ENCODE measurements at regions not wholly inside any gene's neighbourhood (a gene's known extent, or its start where the extent isn't known, plus 50 kb on each side); places are given as distances from the start of the nearest gene placed in this dataset.

DNA sequence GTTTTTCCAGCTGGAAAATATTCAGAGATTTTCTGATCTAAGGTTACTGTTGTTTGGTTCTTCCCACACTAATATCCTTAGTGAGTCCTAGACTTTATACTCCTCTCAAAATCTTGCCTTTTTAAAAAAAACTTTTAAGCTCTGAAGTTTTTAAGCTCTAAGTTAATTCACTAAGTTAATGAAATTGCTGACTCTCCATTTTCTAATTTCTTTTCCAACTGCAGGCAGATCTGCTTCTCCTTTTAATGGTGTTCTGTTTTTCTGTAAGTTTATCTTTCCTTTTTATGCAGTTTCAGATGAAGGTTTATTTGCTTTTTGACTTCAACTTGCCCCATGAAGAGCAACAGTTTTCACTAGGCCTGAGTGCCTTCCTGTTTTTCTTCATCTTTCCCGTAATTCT, 125.8 kb upstream of the ARHGAP42 start:
- TF ChIP-seq, protein P1, sequence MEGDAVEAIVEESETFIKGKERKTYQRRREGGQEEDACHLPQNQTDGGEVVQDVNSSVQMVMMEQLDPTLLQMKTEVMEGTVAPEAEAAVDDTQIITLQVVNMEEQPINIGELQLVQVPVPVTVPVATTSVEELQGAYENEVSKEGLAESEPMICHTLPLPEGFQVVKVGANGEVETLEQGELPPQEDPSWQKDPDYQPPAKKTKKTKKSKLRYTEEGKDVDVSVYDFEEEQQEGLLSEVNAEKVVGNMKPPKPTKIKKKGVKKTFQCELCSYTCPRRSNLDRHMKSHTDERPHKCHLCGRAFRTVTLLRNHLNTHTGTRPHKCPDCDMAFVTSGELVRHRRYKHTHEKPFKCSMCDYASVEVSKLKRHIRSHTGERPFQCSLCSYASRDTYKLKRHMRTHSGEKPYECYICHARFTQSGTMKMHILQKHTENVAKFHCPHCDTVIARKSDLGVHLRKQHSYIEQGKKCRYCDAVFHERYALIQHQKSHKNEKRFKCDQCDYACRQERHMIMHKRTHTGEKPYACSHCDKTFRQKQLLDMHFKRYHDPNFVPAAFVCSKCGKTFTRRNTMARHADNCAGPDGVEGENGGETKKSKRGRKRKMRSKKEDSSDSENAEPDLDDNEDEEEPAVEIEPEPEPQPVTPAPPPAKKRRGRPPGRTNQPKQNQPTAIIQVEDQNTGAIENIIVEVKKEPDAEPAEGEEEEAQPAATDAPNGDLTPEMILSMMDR (IDR thresholded peaks at IDR 0.05; ENCODE audit: control extremely low read depth, extremely low read depth, low read depth, missing control alignments): no peak
- POLR2A ChIA-PET: no interaction called here
- CTCF ChIA-PET: interaction anchor here (1.6 kb wide), 1 partner anchor 16 kb away, joined by 4 read pairs; no protein-coding TSS in a partner anchor
- DNase-seq (ENCODE audit: extremely low spot score): no peak

GRCh38 chr11:100562128-100562527, 125.0 kb upstream of the ARHGAP42 start:
- POLR2A ChIA-PET: no interaction called here
- no peak for DNase-seq (ENCODE audit: extremely low spot score)
- TF ChIP-seq, protein P1 (IDR thresholded peaks at IDR 0.05; ENCODE audit: control extremely low read depth, extremely low read depth, low read depth, missing control alignments): no peak
- CTCF ChIA-PET: interaction anchor here (1.6 kb wide), 1 partner anchor 15 kb away, joined by 4 read pairs; no protein-coding TSS in a partner anchor

DNA sequence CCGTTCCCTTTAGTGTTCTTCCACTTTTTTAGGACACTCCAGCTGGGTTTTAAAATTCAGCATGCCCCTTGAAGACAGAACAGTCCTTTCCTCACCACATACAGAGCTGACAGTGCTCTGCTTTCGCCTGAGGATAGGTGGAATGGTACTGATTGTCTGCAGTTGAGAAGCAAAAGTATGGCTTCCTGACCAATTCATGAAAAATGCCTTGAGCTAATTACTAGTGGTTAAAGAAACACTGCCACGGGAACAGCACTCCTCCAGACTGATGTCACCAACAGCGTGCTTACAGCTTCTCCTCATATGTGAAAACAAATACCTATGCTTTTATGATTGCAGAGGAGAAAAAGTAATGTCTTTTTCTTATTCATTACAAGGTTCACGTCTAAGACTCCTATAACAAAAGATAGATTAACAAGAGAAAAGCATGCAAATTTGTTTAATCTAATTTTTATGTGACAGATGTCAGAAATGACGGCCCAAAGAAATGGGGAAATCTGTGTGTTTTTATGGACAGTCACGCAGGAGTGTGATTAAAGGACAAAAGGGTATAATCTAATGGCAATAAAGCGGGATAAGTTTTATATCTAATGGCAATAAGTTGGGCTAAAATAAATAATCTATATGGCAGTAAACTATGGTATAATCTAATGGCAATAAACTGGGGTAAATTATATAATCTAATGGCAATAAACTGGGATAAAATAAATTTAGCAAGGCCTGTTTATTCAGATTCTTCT, 123.4 kb upstream of the ARHGAP42 start:
- no peak for DNase-seq (ENCODE audit: extremely low spot score)
- ChIA-PET POLR2A (no interaction called here), CTCF (no interaction called here)
- TF ChIP-seq, protein P1 (IDR thresholded peaks at IDR 0.05; ENCODE audit: control extremely low read depth, extremely low read depth, low read depth, missing control alignments): no peak

DNA sequence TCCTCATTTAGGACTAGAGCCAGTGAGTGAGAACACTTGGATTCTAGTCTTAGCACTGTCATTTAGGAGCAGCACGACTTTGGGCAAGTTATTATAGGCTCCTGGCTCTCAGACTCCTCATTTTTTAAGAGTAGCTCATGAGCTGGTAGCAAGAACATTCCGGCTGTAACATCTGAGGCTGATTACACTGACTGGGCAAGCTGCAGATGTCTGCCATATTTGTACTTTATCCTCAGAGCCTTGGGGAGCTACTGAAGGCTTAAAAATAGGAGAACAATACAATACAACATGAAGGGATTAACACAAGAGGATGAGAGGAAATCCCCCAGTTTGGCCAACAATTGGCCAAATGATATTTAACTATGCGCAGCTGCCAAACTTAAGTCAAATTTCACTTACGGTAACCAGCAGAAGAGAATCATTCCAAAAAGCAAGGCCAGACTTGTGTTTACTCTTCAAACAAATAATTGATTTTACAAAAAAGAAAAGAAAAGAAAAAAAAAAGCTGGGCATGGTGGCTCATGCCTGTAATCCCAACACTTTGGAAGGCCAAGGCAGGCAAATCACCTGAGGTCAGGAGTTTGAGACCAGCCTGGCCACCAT, 113.1 kb upstream of the ARHGAP42 start:
- TF ChIP-seq, protein P1 (IDR thresholded peaks at IDR 0.05; ENCODE audit: control extremely low read depth, extremely low read depth, low read depth, missing control alignments): no peak
- ChIA-PET POLR2A (no interaction called here), CTCF (interaction anchor here (0.6 to 0.7 kb wide), 2 partner anchors 280 to 353 kb away, joined by 3 read pairs; no protein-coding TSS in a partner anchor)
- no peak for DNase-seq (ENCODE audit: extremely low spot score)

- TF ChIP-seq, protein P1 (IDR thresholded peaks at IDR 0.05; ENCODE audit: control extremely low read depth, extremely low read depth, low read depth, missing control alignments): no peak
- no peak for DNase-seq (ENCODE audit: extremely low spot score)
- CTCF ChIA-PET: no interaction called here
- POLR2A ChIA-PET: no interaction called here
Observed at GRCh38 chr11:100574894-100575769, 112.0 kb upstream of the ARHGAP42 start.

Data from GM10248 (cell line).